Astrocyte (in vitro differentiated cells and primary cell): ENCODE measurements at regions not wholly inside any gene's neighbourhood (a gene's known extent, or its start where the extent isn't known, plus 50 kb on each side); places are given as distances from the start of the nearest gene placed in this dataset.

ENCODE experiments used
- DNase-seq: peaks from one replicate; pipeline ENCODE4 v3.0.0-alpha.2; 2010; ENCODE audit warnings: low read depth
- FAIRE-seq: peaks from 2 replicates; lab custom pipeline; 2011; peaks lifted over from hg19 to GRCh38; lab: Jason Lieb, UNC
- H2AFZ ChIP-seq: 2 replicates; pipeline ENCODE4 v1.6.0; 2012; ENCODE audit warnings: low read depth, low read length, inconsistent platforms
- H3K27ac ChIP-seq: 2 replicates; pipeline ENCODE4 v1.5.1; 2011; ENCODE audit warnings: low read depth, low read length, inconsistent platforms
- H3K27me3 ChIP-seq: 2 replicates; pipeline ENCODE4 v1.6.0; 2011; ENCODE audit warnings: low read length, inconsistent platforms; ENCODE audit not compliant: insufficient read depth
- H3K36me3 ChIP-seq: 2 replicates; pipeline ENCODE4 v1.5.1; 2011; ENCODE audit warnings: low read length, inconsistent platforms; ENCODE audit not compliant: insufficient read depth
- H3K4me1 ChIP-seq: 2 replicates; pipeline ENCODE4 v1.5.1; 2011; ENCODE audit warnings: low read length, inconsistent platforms; ENCODE audit not compliant: insufficient read depth
- H3K4me2 ChIP-seq: 2 replicates; pipeline ENCODE4 v1.6.0; 2012; ENCODE audit warnings: low read length, inconsistent platforms
- H3K4me3 ChIP-seq: 2 replicates; pipeline ENCODE4 v1.5.1; 2011; ENCODE audit warnings: low read depth, mild to moderate bottlenecking, low read length, inconsistent platforms; ENCODE audit not compliant: insufficient read depth
- H3K79me2 ChIP-seq: 2 replicates; pipeline ENCODE4 v1.6.0; 2012; ENCODE audit warnings: mild to moderate bottlenecking, low read length, inconsistent platforms; ENCODE audit not compliant: insufficient read depth
- H3K9ac ChIP-seq: 2 replicates; pipeline ENCODE4 v1.6.0; 2012; ENCODE audit warnings: mild to moderate bottlenecking, low read length, inconsistent platforms
- H3K9me3 ChIP-seq: 2 replicates; pipeline ENCODE4 v1.5.1; 2012; ENCODE audit warnings: low read depth, mild to moderate bottlenecking, low read length, inconsistent platforms; ENCODE audit not compliant: insufficient read depth
- H4K20me1 ChIP-seq: 2 replicates; pipeline ENCODE4 v1.6.0; 2012; ENCODE audit warnings: low read length, inconsistent platforms; ENCODE audit not compliant: insufficient read depth
- H3K27ac Mint-ChIP-seq: one replicate; pipeline ENCODE4 v1.8.0; 2021; ENCODE audit warnings: mild to moderate bottlenecking, mixed read lengths; ENCODE audit not compliant: unreplicated experiment
- H3K27me3 Mint-ChIP-seq: one replicate; pipeline ENCODE4 v1.8.0; 2021; ENCODE audit warnings: low read depth, mixed read lengths; ENCODE audit not compliant: unreplicated experiment
- H3K36me3 Mint-ChIP-seq: one replicate; pipeline ENCODE4 v1.8.0; 2021; ENCODE audit warnings: low read depth, mixed read lengths; ENCODE audit not compliant: unreplicated experiment
- H3K4me1 Mint-ChIP-seq: one replicate; pipeline ENCODE4 v1.8.0; 2021; ENCODE audit warnings: low read depth, mixed read lengths; ENCODE audit not compliant: unreplicated experiment
- H3K4me3 Mint-ChIP-seq: one replicate; pipeline ENCODE4 v1.8.0; 2021; ENCODE audit warnings: mild to moderate bottlenecking, moderate library complexity, mixed read lengths; ENCODE audit not compliant: unreplicated experiment
- H3K9me3 Mint-ChIP-seq: one replicate; pipeline ENCODE4 v1.8.0; 2021; ENCODE audit warnings: mild to moderate bottlenecking, mixed read lengths; ENCODE audit not compliant: unreplicated experiment
- CTCF ChIP-seq: IDR thresholded peaks from 2 replicates; pipeline ENCODE4 v1.5.1; 2011; ENCODE audit warnings: low read depth, mild to moderate bottlenecking, inconsistent platforms, low read length, moderate library complexity; ENCODE audit not compliant: insufficient read depth
- EZH2 ChIP-seq: IDR thresholded peaks from 2 replicates; pipeline ENCODE4 v1.6.1; 2012; ENCODE audit warnings: mild to moderate bottlenecking, low read length, inconsistent platforms; ENCODE audit not compliant: insufficient read depth

- H3K27me3 ChIP-seq: no peaks in the 10 kb centered on the region
- H3K9ac ChIP-seq: no peak overlapping the region
- H3K4me3 Mint-ChIP-seq: no peak overlapping the region
- H3K27ac ChIP-seq: no peak overlapping the region
- H3K36me3 Mint-ChIP-seq: no peaks in the 10 kb centered on the region
- H3K4me1 ChIP-seq: no peaks in the 10 kb centered on the region
- H3K4me1 Mint-ChIP-seq: no peaks in the 10 kb centered on the region
- no peak for DNase-seq
- no peak for FAIRE-seq
- no peaks in the 10 kb centered on the region for H3K9me3 ChIP-seq
- H3K79me2 ChIP-seq: no peaks in the 10 kb centered on the region
- H3K36me3 ChIP-seq: no peaks in the 10 kb centered on the region
- H3K4me2 ChIP-seq: no peak overlapping the region
- no peak for TF ChIP-seq EZH2
- TF ChIP-seq CTCF: no peak
- no peaks in the 10 kb centered on the region for H4K20me1 ChIP-seq
- H3K27ac Mint-ChIP-seq: no peak overlapping the region
- H2AFZ ChIP-seq: no peak overlapping the region
- peaks cover 16% of the 10 kb centered on the region for H3K27me3 Mint-ChIP-seq
- H3K9me3 Mint-ChIP-seq: no peaks in the 10 kb centered on the region
- H3K4me3 ChIP-seq: no peak overlapping the region
Observed at GRCh38 chr17:51559778-51560177, 299.4 kb downstream of the UTP18 start.

- Histone ChIP-seq H3K9ac (no peak overlapping the region), H3K36me3 (no peaks in the 10 kb centered on the region), H3K27me3 (no peaks in the 10 kb centered on the region), H3K4me1 (no peaks in the 10 kb centered on the region), H3K9me3 (no peaks in the 10 kb centered on the region), H2AFZ (no peak overlapping the region), H3K4me3 (no peak overlapping the region), H4K20me1 (no peaks in the 10 kb centered on the region), H3K27ac (no peak overlapping the region), H3K4me2 (no peak overlapping the region), H3K79me2 (no peaks in the 10 kb centered on the region)
- Mint-ChIP-seq H3K36me3 (no peaks in the 10 kb centered on the region), H3K4me3 (no peak overlapping the region), H3K4me1 (no peaks in the 10 kb centered on the region), H3K27ac (no peak overlapping the region), H3K27me3 (peaks cover 16% of the 10 kb centered on the region), H3K9me3 (no peaks in the 10 kb centered on the region)
- no peak for FAIRE-seq
- no peak for DNase-seq
- TF ChIP-seq CTCF: no peak
- TF ChIP-seq EZH2: no peak
Observed at GRCh38 chr17:51560398-51560797, 300.1 kb downstream of the UTP18 start.

GRCh38 chr17:51563961-51564360 lies 303.6 kb downstream of the UTP18 start:
- Histone ChIP-seq H3K9me3 (no peaks in the 10 kb centered on the region), H3K27me3 (no peaks in the 10 kb centered on the region), H3K79me2 (no peaks in the 10 kb centered on the region), H3K9ac (no peak overlapping the region), H2AFZ (no peak overlapping the region), H4K20me1 (no peaks in the 10 kb centered on the region), H3K4me2 (no peak overlapping the region), H3K36me3 (no peaks in the 10 kb centered on the region), H3K27ac (no peak overlapping the region), H3K4me3 (no peak overlapping the region), H3K4me1 (no peaks in the 10 kb centered on the region)
- FAIRE-seq (no peak), DNase-seq (no peak)
- H3K4me1 Mint-ChIP-seq: no peaks in the 10 kb centered on the region
- no peak overlapping the region for H3K4me3 Mint-ChIP-seq
- no peak for TF ChIP-seq CTCF
- TF ChIP-seq EZH2: no peak
- H3K27ac Mint-ChIP-seq: no peak overlapping the region
- H3K9me3 Mint-ChIP-seq: peaks cover 4% of the 10 kb centered on the region
- H3K36me3 Mint-ChIP-seq: no peaks in the 10 kb centered on the region
- H3K27me3 Mint-ChIP-seq: peaks cover 16% of the 10 kb centered on the region
